OCI-LY7 (cell line): ENCODE measurements at regions not wholly inside any gene's neighbourhood (a gene's known extent, or its start where the extent isn't known, plus 50 kb on each side); places are given as distances from the start of the nearest gene placed in this dataset.

Source experiments
- BruUV-seq: library from RNA; stranded (reverse); fragments of 400-500 nt; replicated peaks from 2 replicates; lab custom pipeline; 2021; lab: Mats Ljungman, UMichigan
- CTCF ChIA-PET: fragments of 300-600 bp; sonication (Branson Sonifier 250); formaldehyde crosslinking; loops from one replicate; lab custom pipeline; 2022; ENCODE audit warnings: antibody characterized with exemption; ENCODE audit not compliant: unreplicated experiment; lab: Charles Lee
- POLR2A ChIA-PET: fragments of 300-600 bp; sonication (Branson Sonifier 250); formaldehyde crosslinking; loops from one replicate; lab custom pipeline; 2022; ENCODE audit warnings: antibody characterized with exemption; lab: Charles Lee
- DNase-seq: peaks from one replicate; pipeline ENCODE4 v3.0.0-alpha.2; 2015; ENCODE audit warnings: low spot score
- H2AFZ ChIP-seq: fragments of 200-600 bp; sonication (generic), shearing (Covaris generic); 2 replicates; pipeline ENCODE4 v1.6.1; 2014; ENCODE audit warnings: mild to moderate bottlenecking, antibody characterized with exemption, low read length, moderate library complexity
- H3K27ac ChIP-seq: fragments of 200-600 bp; sonication (generic); 2 replicates; pipeline ENCODE4 v1.5.1; 2014; ENCODE audit warnings: mixed run types, low read depth, mild to moderate bottlenecking, moderate library complexity, low read length, inconsistent platforms; ENCODE audit not compliant: poor library complexity, severe bottlenecking
- H3K36me3 ChIP-seq: fragments of 200-600 bp; sonication (generic); 2 replicates; pipeline ENCODE4 v1.6.1; 2014; ENCODE audit warnings: mild to moderate bottlenecking, antibody characterized with exemption, low read length, moderate library complexity, mixed read lengths; ENCODE audit not compliant: insufficient read depth
- H3K4me1 ChIP-seq: fragments of 200-600 bp; sonication (generic); 2 replicates; pipeline ENCODE4 v1.5.1; 2014; ENCODE audit warnings: mild to moderate bottlenecking, low read length; ENCODE audit not compliant: insufficient read depth, poor library complexity, severe bottlenecking
- H3K4me2 ChIP-seq: fragments of 200-600 bp; sonication (generic); 2 replicates; pipeline ENCODE4 v1.6.1; 2014; ENCODE audit warnings: mild to moderate bottlenecking, low read length
- H3K4me3 ChIP-seq: fragments of 200-600 bp; sonication (generic); 2 replicates; pipeline ENCODE4 v1.5.1; 2014; ENCODE audit warnings: mild to moderate bottlenecking, low read depth, low read length; ENCODE audit not compliant: poor library complexity, severe bottlenecking
- H3K79me2 ChIP-seq: fragments of 200-600 bp; sonication (generic); 2 replicates; pipeline ENCODE4 v1.6.1; 2016; ENCODE audit warnings: low read depth, mild to moderate bottlenecking, low read length, moderate library complexity, mixed read lengths; ENCODE audit not compliant: insufficient read depth
- H3K9me2 ChIP-seq: fragments of 200-600 bp; sonication (generic); 2 replicates; pipeline ENCODE4 v1.6.1; 2016; ENCODE audit warnings: mild to moderate bottlenecking, low read length, mixed read lengths; ENCODE audit not compliant: insufficient read depth
- H3K9me3 ChIP-seq: fragments of 200-600 bp; sonication (generic); 2 replicates; pipeline ENCODE4 v1.6.1; 2014; ENCODE audit warnings: mild to moderate bottlenecking, mixed run types, low read length, mixed read lengths
- H4K20me1 ChIP-seq: fragments of 200-600 bp; sonication (generic); 2 replicates; pipeline ENCODE4 v1.6.1; 2014; ENCODE audit warnings: mild to moderate bottlenecking, antibody characterized with exemption, low read length, moderate library complexity, mixed read lengths; ENCODE audit not compliant: insufficient read depth
- EZH2phosphoT487 ChIP-seq: fragments of 200-600 bp; sonication (generic); IDR thresholded peaks from 2 replicates; pipeline ENCODE4 v1.6.1; 2018; ENCODE audit warnings: low read depth, borderline replicate concordance, mild to moderate bottlenecking, mixed run types, antibody characterized with exemption, low read length, moderate library complexity, mixed read lengths
- intact Hi-C: fragments of 100-400 bp; cut with micrococcal nuclease; formaldehyde crosslinking; loops from one replicate; pipeline ENCODE4 v1.10.0; 2022; ENCODE audit not compliant: unreplicated experiment
- TF ChIP-seq, protein P1 (sequence below): fragments of 200-600 bp; sonication (generic); conservative IDR thresholded peaks from 2 replicates; pipeline ENCODE4 v1.5.1; 2014; ENCODE audit warnings: mild to moderate bottlenecking, antibody characterized with exemption, low read length, moderate library complexity, mixed read lengths

DNA sequence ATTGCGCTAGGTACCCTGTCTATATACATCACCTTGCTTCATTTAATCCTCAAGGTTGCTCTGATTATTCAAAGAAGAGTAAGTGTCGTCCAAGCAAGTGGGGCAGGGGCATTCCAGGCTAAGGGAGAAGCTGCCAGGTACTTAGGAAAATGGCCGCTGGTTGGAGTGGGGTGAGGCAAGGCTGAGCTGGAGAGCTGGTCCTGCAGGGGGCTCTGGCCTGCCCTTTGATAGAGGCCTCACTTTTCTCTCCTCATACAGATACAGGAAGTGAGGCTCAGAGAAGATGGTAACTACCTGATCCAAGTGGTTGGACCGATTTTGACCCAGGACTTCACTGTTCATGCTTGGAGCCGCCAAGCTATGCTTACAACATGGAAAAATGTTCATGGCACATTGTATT lies 86.9 kb upstream of the ZBTB40 start:
- Histone ChIP-seq H3K9me3 (no peaks in the 10 kb centered on the region), H2AFZ (no peak overlapping the region), H3K4me2 (no peak overlapping the region), H3K9me2 (no peaks in the 10 kb centered on the region), H3K36me3 (no peaks in the 10 kb centered on the region), H3K27ac (no peak overlapping the region), H3K79me2 (no peaks in the 10 kb centered on the region), H3K4me1 (no peaks in the 10 kb centered on the region), H3K4me3 (no peak overlapping the region), H4K20me1 (no peaks in the 10 kb centered on the region)
- DNase-seq, result peak; percentile 7
- no TSS peak for BruUV-seq
- ChIA-PET CTCF (no interaction called here), POLR2A (no interaction called here)
- TF ChIP-seq EZH2phosphoT487, result no peak
- TF ChIP-seq, protein P1, sequence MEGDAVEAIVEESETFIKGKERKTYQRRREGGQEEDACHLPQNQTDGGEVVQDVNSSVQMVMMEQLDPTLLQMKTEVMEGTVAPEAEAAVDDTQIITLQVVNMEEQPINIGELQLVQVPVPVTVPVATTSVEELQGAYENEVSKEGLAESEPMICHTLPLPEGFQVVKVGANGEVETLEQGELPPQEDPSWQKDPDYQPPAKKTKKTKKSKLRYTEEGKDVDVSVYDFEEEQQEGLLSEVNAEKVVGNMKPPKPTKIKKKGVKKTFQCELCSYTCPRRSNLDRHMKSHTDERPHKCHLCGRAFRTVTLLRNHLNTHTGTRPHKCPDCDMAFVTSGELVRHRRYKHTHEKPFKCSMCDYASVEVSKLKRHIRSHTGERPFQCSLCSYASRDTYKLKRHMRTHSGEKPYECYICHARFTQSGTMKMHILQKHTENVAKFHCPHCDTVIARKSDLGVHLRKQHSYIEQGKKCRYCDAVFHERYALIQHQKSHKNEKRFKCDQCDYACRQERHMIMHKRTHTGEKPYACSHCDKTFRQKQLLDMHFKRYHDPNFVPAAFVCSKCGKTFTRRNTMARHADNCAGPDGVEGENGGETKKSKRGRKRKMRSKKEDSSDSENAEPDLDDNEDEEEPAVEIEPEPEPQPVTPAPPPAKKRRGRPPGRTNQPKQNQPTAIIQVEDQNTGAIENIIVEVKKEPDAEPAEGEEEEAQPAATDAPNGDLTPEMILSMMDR, result no peak
- intact Hi-C loops, result no loop called here

DNA sequence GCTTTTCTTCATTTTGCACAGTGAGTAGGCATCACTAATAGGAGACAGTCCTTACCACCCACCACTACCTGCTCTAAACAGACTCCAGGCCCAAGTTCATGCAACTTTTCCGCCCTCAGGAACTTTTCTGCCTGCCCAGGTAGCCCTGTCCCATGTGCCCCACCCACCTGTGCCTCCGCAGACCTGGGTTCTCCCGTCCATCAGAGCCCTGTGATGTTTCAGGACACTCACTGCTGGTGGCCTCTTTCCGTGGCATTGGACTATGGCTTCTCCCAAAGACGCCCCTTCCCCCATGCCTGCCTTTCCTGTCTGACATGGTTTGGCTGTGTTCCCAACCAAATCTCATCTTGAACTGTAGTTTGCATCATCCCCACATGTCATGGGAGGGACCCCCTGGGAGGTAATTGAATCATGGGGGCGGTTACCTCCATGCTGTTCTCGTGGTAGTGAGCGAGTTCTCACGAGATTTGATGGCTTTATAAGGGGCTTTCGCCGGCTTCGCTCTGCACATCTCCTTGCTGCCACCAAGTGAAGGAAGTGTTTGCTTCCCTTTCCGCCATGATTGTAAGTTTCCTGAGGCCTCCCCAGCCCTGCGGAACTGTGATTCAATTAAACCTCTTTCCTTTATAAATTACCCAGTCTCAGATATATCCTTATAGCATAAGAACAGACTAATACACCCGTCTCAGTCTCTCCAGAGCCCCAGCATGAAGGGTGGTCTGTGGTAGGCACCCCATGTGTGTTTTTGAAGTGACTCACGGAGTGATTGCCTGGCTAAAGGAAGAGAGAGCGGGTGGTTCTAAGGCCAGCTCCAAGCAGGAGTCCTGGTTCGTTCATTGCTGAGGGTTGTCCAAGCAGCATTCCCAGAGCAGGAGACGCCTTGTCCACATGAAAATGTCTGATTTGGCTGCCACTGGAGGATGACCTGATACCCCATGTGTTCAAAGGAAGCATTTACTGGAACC lies 86.0 kb upstream of the ZBTB40 start:
- Histone ChIP-seq H4K20me1 (no peaks in the 10 kb centered on the region), H3K4me3 (no peak overlapping the region), H3K9me2 (no peaks in the 10 kb centered on the region), H3K9me3 (no peaks in the 10 kb centered on the region), H3K36me3 (no peaks in the 10 kb centered on the region), H3K4me1 (no peaks in the 10 kb centered on the region), H3K4me2 (no peak overlapping the region), H3K27ac (no peak overlapping the region), H2AFZ (no peak overlapping the region), H3K79me2 (no peaks in the 10 kb centered on the region)
- no TSS peak for BruUV-seq
- no peak for DNase-seq
- POLR2A ChIA-PET, result no interaction called here
- TF ChIP-seq, protein P1, result no peak
- TF ChIP-seq EZH2phosphoT487, result no peak
- intact Hi-C loops, result no loop called here
- CTCF ChIA-PET, result no interaction called here

DNA sequence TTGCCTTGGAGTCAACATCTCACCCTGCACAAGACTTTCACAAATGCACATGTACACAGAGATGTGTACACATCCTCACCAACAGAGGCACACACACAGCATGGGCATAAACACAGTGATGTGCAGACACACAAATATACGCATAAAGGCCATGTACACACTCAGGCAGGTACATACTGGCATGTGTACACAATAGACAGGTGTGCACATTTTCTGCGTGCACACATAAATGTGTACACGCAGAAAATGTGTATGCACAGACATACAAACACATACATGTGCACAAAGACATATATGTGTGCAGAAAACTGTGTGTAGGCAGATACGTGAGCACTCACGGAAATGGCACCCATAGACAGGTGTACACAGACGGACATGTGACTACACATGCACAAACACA lies 85.3 kb upstream of the ZBTB40 start:
- DNase-seq, result no peak
- Histone ChIP-seq H3K4me2 (no peak overlapping the region), H4K20me1 (no peaks in the 10 kb centered on the region), H3K79me2 (no peaks in the 10 kb centered on the region), H3K9me3 (no peaks in the 10 kb centered on the region), H3K27ac (no peak overlapping the region), H3K36me3 (no peaks in the 10 kb centered on the region), H3K9me2 (no peaks in the 10 kb centered on the region), H3K4me1 (no peaks in the 10 kb centered on the region), H3K4me3 (no peak overlapping the region), H2AFZ (no peak overlapping the region)
- ChIA-PET CTCF (no interaction called here), POLR2A (no interaction called here)
- TF ChIP-seq, protein P1, result no peak
- no peak for TF ChIP-seq EZH2phosphoT487
- BruUV-seq, result no TSS peak
- intact Hi-C loops, result no loop called here
